GM23338 (cell line): ENCODE measurements at regions not wholly inside any gene's neighbourhood (a gene's known extent, or its start where the extent isn't known, plus 50 kb on each side); places are given as distances from the start of the nearest gene placed in this dataset.

Experiments used
- ATAC-seq: fragments of 200-7000 bp; cut with Tn5 transposase; 3 replicates; pipeline ENCODE4 v1.9.1; 2020
- DNase-seq: peaks from one replicate; pipeline ENCODE4 v3.0.0-alpha.2; 2015; ENCODE audit warnings: low spot score
- H2AFZ ChIP-seq: fragments of 200-600 bp; sonication (generic); 2 replicates; pipeline ENCODE4 v1.8.0; 2016; ENCODE audit warnings: antibody characterized with exemption, mild to moderate bottlenecking, moderate library complexity
- H3F3A ChIP-seq: fragments of 200-600 bp; sonication (generic); replicated peaks from 2 replicates; pipeline ENCODE4 v1.8.0; 2017; ENCODE audit warnings: antibody characterized with exemption, mixed run types, low read depth
- H3K27ac ChIP-seq: fragments of 200-600 bp; sonication (generic); 2 replicates; pipeline ENCODE4 v1.6.1; 2016; ENCODE audit warnings: low read depth
- H3K27me3 ChIP-seq: fragments of 200-600 bp; sonication (generic); 2 replicates; pipeline ENCODE4 v1.8.0; 2016; ENCODE audit warnings: mild to moderate bottlenecking, mixed run types, moderate library complexity; ENCODE audit not compliant: insufficient read depth
- H3K36me3 ChIP-seq: fragments of 200-600 bp; sonication (generic); 2 replicates; pipeline ENCODE4 v1.8.0; 2016; ENCODE audit warnings: mild to moderate bottlenecking; ENCODE audit not compliant: insufficient read depth
- H3K4me1 ChIP-seq: fragments of 200-600 bp; sonication (generic); 2 replicates; pipeline ENCODE4 v1.8.0; 2016; ENCODE audit warnings: mild to moderate bottlenecking, moderate library complexity; ENCODE audit not compliant: insufficient read depth
- H3K4me2 ChIP-seq: fragments of 200-600 bp; sonication (generic); 2 replicates; pipeline ENCODE4 v1.7.1; 2017; ENCODE audit warnings: mixed run types
- H3K4me3 ChIP-seq: fragments of 200-600 bp; sonication (generic); 2 replicates; pipeline ENCODE4 v1.6.1; 2016; ENCODE audit warnings: mixed run types
- H3K79me2 ChIP-seq: fragments of 200-600 bp; sonication (generic); replicated peaks from 2 replicates; pipeline ENCODE4 v1.8.0; 2017; ENCODE audit warnings: mild to moderate bottlenecking; ENCODE audit not compliant: insufficient read depth
- H3K9me2 ChIP-seq: fragments of 200-600 bp; sonication (generic); 2 replicates; pipeline ENCODE4 v1.8.0; 2017; ENCODE audit not compliant: insufficient read depth
- H4K20me1 ChIP-seq: fragments of 200-600 bp; sonication (generic); replicated peaks from 2 replicates; pipeline ENCODE4 v1.8.0; 2017; ENCODE audit warnings: mild to moderate bottlenecking; ENCODE audit not compliant: insufficient read depth
- H3K27ac Mint-ChIP-seq: 2 replicates; pipeline ENCODE4 v1.8.0; 2020; ENCODE audit warnings: inconsistent platforms, mild to moderate bottlenecking, moderate library complexity, mixed read lengths
- H3K27me3 Mint-ChIP-seq: 3 replicates; pipeline ENCODE4 v1.8.0; 2022; ENCODE audit warnings: low read depth, mild to moderate bottlenecking, moderate library complexity, mixed read lengths, inconsistent platforms; ENCODE audit not compliant: insufficient read depth, poor library complexity
- H3K36me3 Mint-ChIP-seq: 3 replicates; pipeline ENCODE4 v1.8.0; 2021; ENCODE audit warnings: low read depth, mild to moderate bottlenecking, inconsistent platforms, moderate library complexity, mixed read lengths
- H3K4me1 Mint-ChIP-seq: 3 replicates; pipeline ENCODE4 v1.8.0; 2020; ENCODE audit warnings: mild to moderate bottlenecking, inconsistent platforms, mixed read lengths
- H3K4me3 Mint-ChIP-seq: 3 replicates; pipeline ENCODE4 v1.8.0; 2021; ENCODE audit warnings: moderate library complexity, mild to moderate bottlenecking, inconsistent platforms, mixed read lengths
- H3K9me3 Mint-ChIP-seq: 3 replicates; pipeline ENCODE4 v1.8.0; 2020; ENCODE audit warnings: moderate library complexity, mild to moderate bottlenecking, inconsistent platforms, mixed read lengths
- CREB1 ChIP-seq: fragments of 250-450 bp; sonication (Bioruptor Pico); IDR thresholded peaks from 2 replicates; pipeline ENCODE4 v1.5.0; 2020; ENCODE audit warnings: low read depth, mild to moderate bottlenecking, moderate library complexity
- CTCF ChIP-seq, 2 experiments: fragments of 200-600 bp in 1 of 2; sonication (generic) in 1 of 2; conservative IDR thresholded peaks; 2 replicates each; pipeline versions ENCODE4 v1.5.1 to v1.6.1; 2016 to 2017; ENCODE audit warnings: antibody characterized with exemption in 2 of 2, low read depth in 2 of 2, mild to moderate bottlenecking in 2 of 2, moderate library complexity in 1 of 2
- EZH2phosphoT487 ChIP-seq: fragments of 200-600 bp; sonication (generic); IDR thresholded peaks from one replicate; pipeline ENCODE4 v1.8.1; 2018; ENCODE audit warnings: antibody characterized with exemption; ENCODE audit not compliant: unreplicated experiment
- JUNB ChIP-seq: IDR thresholded peaks from one replicate; pipeline ENCODE4 v1.6.1; 2016; ENCODE audit warnings: antibody characterized with exemption; ENCODE audit not compliant: unreplicated experiment
- POLR2AphosphoS5 ChIP-seq: IDR thresholded peaks from 2 replicates; pipeline ENCODE4 v1.6.1; 2016; ENCODE audit warnings: antibody characterized with exemption, low read depth
- STAT1 ChIP-seq: IDR thresholded peaks from one replicate; pipeline ENCODE4 v1.6.1; 2016; ENCODE audit warnings: antibody characterized with exemption; ENCODE audit not compliant: unreplicated experiment
- ZNF331 ChIP-seq: fragments of 250-450 bp; sonication (Bioruptor Pico); IDR thresholded peaks from 2 replicates; pipeline ENCODE4 v1.5.0; 2020; ENCODE audit warnings: low read depth, mild to moderate bottlenecking, moderate library complexity
- TF ChIP-seq, protein P1 (sequence below): IDR thresholded peaks from 2 replicates; pipeline ENCODE4 v1.6.1; 2016; ENCODE audit warnings: antibody characterized with exemption
- TF ChIP-seq, protein P2 (sequence below): IDR thresholded peaks from one replicate; pipeline ENCODE4 v1.6.1; 2018; ENCODE audit warnings: antibody characterized with exemption; ENCODE audit not compliant: unreplicated experiment

DNA sequence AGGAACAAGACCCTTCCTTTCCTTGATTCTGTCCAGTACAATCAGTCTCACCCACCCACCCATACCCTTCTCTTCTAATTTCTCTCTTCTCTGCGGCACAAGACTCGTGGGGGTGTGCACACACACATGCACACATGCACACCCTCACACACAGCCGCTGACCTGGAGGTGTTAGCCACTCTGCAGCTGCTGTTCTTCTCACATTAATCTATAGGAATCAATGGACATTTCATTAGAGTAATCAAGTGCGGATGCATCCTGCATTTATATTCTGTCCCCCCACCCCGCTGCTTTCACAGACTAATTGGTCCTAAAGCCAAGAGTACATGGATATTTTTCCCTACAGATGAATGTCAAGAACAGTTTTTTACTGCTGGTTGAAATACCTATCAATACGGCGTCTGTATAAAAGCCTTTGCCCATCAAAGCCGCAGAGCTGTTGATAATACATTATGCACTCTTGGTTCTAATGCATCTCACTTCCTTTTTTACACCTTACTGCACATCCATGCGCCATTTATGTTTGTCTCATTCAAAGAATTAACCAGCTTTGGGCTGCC lies 186.5 kb upstream of the ONECUT1 start:
- ATAC-seq (no peak), DNase-seq (no peak)
- no peak overlapping the region for H3K4me3 ChIP-seq
- H4K20me1 ChIP-seq = no peaks in the 10 kb centered on the region
- Mint-ChIP-seq H3K27me3 (peaks cover 2% of the 10 kb centered on the region), H3K4me1 (peaks cover 12% of the 10 kb centered on the region), H3K36me3 (no peaks in the 10 kb centered on the region), H3K27ac (no peak overlapping the region), H3K9me3 (no peaks in the 10 kb centered on the region), H3K4me3 (no peak overlapping the region)
- TF ChIP-seq ZNF331 (CRISPR knock-in tag) (no peak), CTCF (conservative IDR thresholded peaks at IDR 0.05; ENCODE audit: low read depth in 2 of 2) (no peak), JUNB (no peak)
- H3K27me3 ChIP-seq = no peaks in the 10 kb centered on the region
- H2AFZ ChIP-seq = 0 out of 2 replicates have a peak overlapping the region, but pooled peaks have one; percentile 23
- H3F3A ChIP-seq = no peaks in the 10 kb centered on the region
- H3K9me2 ChIP-seq = peaks cover 3% of the 10 kb centered on the region; the same call in 1 of the 2 replicates
- H3K36me3 ChIP-seq = no peaks in the 10 kb centered on the region
- no peaks in the 10 kb centered on the region for H3K79me2 ChIP-seq
- H3K4me1 ChIP-seq = no peaks in the 10 kb centered on the region
- H3K27ac ChIP-seq = no peak overlapping the region
- no peak overlapping the region for H3K4me2 ChIP-seq

GRCh38 chr15:52975941-52976449 lies 185.9 kb upstream of the ONECUT1 start:
- no peaks in the 10 kb centered on the region for H3F3A ChIP-seq
- H3K27ac ChIP-seq = no peak overlapping the region
- no peak overlapping the region for H3K4me2 ChIP-seq
- H3K9me2 ChIP-seq = peaks cover 3% of the 10 kb centered on the region; the same call in 1 of the 2 replicates
- no peaks in the 10 kb centered on the region for H3K27me3 ChIP-seq
- H3K4me1 ChIP-seq = no peaks in the 10 kb centered on the region
- H3K36me3 ChIP-seq = no peaks in the 10 kb centered on the region
- no peaks in the 10 kb centered on the region for H3K79me2 ChIP-seq
- H3K36me3 Mint-ChIP-seq = no peaks in the 10 kb centered on the region
- no peaks in the 10 kb centered on the region for H3K9me3 Mint-ChIP-seq
- DNase-seq (no peak), ATAC-seq (no peak)
- H3K27ac Mint-ChIP-seq = no peak overlapping the region
- H3K4me1 Mint-ChIP-seq = peaks cover 10% of the 10 kb centered on the region
- TF ChIP-seq CREB1 (CRISPR knock-in tag) (no peak), STAT1 (no peak), EZH2phosphoT487 (no peak), POLR2AphosphoS5 (no peak), CTCF (conservative IDR thresholded peaks at IDR 0.05; ENCODE audit: low read depth in 2 of 2) (no peak)
- TF ChIP-seq, protein P1, sequence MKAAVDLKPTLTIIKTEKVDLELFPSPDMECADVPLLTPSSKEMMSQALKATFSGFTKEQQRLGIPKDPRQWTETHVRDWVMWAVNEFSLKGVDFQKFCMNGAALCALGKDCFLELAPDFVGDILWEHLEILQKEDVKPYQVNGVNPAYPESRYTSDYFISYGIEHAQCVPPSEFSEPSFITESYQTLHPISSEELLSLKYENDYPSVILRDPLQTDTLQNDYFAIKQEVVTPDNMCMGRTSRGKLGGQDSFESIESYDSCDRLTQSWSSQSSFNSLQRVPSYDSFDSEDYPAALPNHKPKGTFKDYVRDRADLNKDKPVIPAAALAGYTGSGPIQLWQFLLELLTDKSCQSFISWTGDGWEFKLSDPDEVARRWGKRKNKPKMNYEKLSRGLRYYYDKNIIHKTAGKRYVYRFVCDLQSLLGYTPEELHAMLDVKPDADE = no peak
- TF ChIP-seq, protein P2, sequence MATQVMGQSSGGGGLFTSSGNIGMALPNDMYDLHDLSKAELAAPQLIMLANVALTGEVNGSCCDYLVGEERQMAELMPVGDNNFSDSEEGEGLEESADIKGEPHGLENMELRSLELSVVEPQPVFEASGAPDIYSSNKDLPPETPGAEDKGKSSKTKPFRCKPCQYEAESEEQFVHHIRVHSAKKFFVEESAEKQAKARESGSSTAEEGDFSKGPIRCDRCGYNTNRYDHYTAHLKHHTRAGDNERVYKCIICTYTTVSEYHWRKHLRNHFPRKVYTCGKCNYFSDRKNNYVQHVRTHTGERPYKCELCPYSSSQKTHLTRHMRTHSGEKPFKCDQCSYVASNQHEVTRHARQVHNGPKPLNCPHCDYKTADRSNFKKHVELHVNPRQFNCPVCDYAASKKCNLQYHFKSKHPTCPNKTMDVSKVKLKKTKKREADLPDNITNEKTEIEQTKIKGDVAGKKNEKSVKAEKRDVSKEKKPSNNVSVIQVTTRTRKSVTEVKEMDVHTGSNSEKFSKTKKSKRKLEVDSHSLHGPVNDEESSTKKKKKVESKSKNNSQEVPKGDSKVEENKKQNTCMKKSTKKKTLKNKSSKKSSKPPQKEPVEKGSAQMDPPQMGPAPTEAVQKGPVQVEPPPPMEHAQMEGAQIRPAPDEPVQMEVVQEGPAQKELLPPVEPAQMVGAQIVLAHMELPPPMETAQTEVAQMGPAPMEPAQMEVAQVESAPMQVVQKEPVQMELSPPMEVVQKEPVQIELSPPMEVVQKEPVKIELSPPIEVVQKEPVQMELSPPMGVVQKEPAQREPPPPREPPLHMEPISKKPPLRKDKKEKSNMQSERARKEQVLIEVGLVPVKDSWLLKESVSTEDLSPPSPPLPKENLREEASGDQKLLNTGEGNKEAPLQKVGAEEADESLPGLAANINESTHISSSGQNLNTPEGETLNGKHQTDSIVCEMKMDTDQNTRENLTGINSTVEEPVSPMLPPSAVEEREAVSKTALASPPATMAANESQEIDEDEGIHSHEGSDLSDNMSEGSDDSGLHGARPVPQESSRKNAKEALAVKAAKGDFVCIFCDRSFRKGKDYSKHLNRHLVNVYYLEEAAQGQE = no peak
- H4K20me1 ChIP-seq = no peaks in the 10 kb centered on the region
- no peak overlapping the region for H3K4me3 Mint-ChIP-seq
- no peak overlapping the region for H3K4me3 ChIP-seq
- peaks cover 4% of the 10 kb centered on the region for H3K27me3 Mint-ChIP-seq
- no peak overlapping the region for H2AFZ ChIP-seq
